ENCODE measurements at regions not wholly inside any gene's neighbourhood (a gene's known extent, or its start where the extent isn't known, plus 50 kb on each side); places are given as distances from the start of the nearest gene placed in this dataset.

DNA sequence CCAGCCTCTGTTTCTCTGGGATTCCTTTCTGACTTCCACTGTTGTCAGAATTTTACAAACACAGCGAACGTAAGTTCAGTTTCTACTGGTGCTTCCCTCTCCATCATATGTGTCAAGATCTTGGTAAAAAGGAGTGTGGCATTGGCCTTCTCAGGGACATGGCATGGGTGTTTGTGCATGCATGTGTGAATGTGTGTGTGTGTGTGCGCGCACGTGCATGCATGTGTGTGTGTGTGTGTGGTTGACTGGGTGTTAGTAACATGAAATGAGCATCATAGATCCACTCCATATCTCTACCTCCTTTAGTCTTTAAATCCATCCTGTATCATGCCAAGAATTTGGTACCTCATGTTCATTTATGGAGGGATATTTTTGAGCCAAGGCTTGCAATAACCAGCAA is 411.3 kb downstream of the NPHP4 start:
- ChIA-PET CTCF (no interaction called here), POLR2A (no interaction called here)

DNA sequence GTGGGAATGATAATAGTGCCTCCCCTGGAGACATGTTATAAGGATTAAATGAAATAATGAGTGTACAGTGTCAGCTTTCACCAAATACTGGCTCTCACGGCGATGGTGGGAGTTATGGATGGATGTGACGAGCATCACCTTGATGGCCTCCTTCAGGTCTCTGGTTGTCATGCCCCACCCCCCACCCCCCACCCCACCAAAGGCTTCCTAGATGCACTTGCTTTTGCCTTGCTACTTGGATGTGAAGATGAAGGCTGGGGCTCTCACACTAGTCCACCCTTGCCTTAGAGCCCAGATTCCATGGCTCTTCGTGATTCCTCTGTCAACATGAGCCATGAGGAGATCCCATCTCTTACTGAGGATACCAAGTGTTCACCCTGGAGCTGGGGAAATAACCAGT is 412.3 kb downstream of the NPHP4 start:
- ChIA-PET POLR2A (no interaction called here), CTCF (no interaction called here)

DNA sequence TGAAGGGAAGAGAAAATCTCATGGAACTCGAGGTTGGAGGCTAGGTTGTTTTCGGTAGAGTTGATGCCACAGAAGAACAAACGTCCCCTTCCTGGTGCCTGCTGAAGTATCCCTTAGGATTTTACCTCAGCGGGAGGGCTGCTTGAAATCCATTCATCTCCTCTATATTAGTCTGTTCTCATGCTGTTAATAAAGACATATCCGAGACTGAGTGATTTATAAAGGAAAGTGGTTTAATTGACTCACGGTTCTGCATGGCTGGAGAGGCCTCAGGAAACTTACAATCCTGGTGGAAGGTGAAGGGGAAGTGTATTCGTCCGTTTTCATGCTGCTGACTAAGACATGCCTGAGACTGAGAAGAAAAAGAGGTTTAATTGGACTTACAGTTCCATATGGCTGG is 413.5 kb downstream of the NPHP4 start:
- CTCF ChIA-PET = no interaction called here

DNA sequence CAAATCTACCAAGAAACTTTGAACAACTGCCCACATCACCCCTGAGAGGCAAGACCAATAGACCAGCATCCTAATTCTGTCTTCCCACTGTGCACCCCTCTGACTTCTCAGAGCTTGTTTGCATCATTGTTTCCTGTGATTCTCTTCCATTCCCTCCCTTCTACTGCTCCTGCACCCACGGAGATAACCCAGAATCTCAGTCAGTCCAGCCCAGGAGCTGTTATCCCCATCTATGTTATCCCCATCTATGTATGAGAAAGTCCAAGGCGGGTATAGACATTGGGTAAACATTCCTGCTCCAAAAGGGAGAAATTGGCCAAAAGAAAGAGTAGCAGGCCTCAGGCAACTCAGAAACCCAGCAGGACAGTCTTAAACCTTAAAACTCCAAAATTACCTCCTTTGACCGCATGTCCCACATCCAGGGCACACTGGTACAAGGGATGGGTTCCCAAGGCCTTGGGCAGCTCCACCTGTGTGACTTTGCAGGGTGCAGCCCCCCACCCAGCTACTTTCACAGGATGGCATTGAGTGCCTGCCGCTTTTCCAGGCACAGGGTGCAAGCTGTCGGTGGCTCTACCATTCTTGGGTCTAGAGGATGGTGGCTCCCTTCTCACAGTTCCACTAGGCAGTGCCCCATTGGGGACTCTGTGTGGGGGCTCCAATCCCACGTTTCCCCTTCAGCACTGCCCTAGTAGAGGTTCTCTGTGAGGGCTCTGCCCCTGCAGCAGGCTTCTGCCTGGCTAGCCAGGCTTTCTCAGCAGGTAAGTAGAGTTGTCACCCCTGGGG is 414.8 kb downstream of the NPHP4 start:
- CTCF ChIA-PET = no interaction called here
- POLR2A ChIA-PET = no interaction called here

More for the DNA sequence above, 413.5 kb downstream of the NPHP4 start:
- POLR2A ChIA-PET = no interaction called here

DNA sequence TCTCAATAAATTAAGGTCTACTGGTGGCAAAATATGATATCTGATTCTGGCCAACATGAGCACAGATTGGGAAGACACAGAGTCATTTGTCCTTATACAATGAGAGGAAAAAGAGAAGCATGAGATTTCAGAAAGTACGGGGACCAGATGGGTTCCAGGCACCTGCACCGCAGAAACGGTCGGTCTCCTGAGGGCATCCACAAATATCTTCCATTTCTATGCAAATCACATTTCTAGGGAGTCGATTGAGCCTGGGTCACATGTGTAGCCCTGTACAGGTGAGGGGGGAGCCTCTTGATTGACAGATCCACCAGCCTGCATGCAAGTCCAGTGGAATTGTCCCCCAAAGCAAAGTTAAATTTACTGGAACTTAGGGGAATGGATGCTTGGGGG is 415.6 kb downstream of the NPHP4 start:
- CTCF ChIA-PET = no interaction called here
- POLR2A ChIA-PET = no interaction called here

DNA sequence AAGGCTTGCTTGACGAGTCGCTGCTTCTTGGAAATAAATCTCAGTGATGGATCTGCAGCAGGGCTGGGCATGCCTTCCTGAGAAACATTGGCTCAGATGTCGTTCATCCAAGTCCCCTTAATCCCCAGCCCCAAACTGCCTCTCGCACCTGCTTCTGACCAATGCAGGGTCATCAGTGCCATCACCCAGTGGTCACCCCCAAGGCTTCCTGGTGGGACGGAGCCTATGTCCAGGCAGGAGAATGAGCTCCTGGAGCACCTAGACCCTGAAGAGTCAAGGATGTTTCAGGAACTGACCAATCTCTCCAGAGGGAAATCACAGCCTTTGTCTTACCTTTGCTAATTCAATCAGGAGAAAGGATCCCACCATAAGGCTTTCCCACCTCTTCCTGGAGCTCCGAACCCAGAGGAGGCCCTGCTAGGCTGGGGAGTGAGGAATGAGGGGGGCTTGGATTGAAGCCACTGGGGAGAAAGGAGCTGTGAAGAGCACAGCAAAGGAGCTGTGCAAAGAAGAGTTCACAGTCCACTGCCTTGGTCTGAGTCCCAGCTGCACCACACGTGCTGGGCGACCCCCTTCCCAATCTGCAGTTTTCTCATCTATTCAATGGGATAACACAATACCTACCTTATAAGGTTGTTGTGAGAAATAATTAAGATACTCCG is 416.1 kb downstream of the NPHP4 start:
- POLR2A ChIA-PET = no interaction called here
- CTCF ChIA-PET = no interaction called here

DNA sequence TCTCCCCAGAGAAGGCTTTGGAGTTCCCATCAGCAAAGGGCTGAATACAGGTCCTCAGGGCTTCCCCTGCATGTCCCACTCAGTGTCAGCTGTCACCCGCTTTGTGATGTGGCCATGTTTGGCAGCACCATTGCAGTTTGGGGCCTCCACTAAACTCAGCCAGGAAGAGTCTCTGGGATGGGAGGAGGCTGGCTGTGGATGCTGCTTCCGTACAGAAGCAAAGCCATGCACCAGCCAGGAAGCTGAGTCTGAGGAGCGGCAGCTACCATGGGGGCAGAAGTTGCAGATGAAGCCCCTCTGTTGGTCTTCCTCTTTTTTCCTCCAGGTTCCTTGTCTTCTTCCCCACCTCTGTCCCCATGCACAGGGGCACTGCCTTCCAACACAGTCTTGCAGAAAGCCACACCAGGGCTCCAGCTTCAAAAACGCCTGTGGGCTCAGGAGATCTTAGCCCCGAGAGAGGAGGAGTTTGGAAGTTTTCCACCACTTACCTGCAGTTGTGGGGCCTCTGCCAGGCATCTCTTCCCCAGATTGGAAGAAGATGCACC is 416.8 kb downstream of the NPHP4 start:
- CTCF ChIA-PET = no interaction called here
- POLR2A ChIA-PET = no interaction called here

DNA sequence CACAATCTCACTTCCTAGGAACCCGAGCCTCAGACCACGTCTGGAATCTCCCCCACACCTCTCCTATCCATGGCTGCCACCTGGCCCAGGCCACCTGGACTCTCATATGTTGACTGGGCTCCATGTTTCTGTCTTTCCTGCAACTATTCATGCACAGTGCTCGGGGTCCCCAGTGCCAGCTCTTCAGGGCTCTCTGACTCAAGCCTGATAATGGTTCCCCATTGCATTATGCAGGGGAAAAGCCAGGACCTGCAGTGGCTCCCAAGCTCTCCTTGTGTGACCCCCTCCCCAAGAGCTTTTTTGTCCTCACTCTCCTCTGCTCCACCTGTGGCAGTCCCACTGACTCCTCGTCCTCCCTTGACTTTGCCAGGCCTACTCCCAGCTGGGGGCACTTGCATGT is 417.6 kb downstream of the NPHP4 start:
- ChIA-PET POLR2A (no interaction called here), CTCF (no interaction called here)

DNA sequence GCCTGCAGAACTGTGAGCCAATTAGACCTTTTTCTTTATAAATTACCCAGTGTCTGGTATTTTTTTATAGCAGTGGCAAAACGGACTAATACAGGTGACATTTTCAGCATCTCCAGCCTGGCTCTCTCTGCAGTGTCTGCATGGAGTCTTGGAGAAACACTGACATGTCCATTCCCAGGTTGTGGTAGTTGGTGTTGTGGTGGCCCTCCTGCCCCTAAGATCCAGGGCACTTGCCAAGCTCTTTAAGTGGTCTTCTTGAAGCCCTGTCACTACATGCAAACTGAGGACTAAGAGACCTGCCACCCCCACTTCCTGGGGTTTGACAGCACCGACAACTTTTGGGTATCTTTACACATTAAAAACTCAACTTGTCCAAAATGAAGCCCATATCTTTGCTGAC is 419.4 kb downstream of the NPHP4 start:
- CTCF ChIA-PET = no interaction called here
- POLR2A ChIA-PET = no interaction called here

DNA sequence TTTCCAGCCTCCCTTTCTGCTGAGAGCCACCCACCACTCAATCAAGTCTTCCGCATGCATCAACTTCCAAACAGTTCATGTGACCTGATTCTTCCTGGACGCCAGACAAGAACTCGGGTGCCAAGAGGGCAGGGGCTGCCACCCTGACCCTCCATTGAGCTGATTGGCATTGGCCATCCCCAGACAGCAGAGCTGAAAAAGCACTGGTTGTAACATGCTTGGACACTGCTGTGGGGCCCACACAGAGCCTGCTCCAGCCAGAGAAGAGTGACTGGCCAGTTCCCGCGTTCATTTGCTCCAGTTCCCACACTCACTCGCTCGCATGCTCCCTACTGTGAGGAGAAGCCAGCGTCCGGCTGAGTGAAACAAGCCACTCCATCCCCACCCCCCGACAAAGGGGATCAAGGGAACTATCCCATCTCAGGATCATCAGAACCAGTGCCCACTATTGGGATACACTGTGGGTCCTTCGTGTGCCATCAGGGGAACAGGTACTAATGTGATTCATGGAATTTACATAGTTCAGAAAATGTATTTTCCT is 420.3 kb downstream of the NPHP4 start:
- ChIA-PET POLR2A (no interaction called here), CTCF (no interaction called here)

DNA sequence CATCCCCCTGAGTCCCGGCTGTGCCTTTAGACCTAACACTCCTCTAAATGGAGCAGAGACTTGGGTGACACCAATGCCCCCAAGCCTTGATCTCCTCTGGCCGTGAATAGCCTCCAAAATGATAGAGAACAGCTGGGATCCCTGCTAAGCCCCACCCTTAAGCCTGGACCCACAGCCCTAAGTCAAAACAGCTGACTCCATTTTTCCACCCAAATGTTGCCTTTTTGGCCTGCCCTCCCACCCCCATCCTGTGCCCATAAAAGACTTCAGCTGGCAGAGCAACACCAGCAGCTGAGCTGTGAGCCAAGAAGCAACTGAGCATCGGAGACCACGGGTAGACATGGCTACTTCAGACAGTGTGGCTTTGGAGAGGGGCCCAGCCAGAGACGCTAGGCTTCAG is 420.8 kb downstream of the NPHP4 start:
- ChIA-PET POLR2A (no interaction called here), CTCF (no interaction called here)

DNA sequence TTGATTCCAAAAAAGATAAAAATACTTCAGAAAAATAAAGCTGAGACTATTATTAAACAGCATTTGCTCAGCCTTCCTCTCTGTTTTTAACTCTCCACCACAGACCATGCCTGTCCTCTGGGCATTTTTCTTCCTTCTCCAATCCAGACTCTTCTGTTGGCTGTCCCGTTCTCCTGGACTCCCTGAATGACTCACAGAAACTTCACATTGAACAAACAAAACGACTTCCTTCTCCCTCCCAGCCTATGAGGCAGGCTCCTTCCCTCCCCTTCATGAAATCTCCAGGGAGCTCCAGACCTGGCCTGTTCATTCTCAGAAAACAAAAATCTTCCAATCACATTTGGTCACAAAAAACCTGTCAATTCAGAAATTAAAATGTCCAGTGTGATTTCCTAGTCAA is 421.3 kb downstream of the NPHP4 start:
- CTCF ChIA-PET = no interaction called here
- POLR2A ChIA-PET = no interaction called here

DNA sequence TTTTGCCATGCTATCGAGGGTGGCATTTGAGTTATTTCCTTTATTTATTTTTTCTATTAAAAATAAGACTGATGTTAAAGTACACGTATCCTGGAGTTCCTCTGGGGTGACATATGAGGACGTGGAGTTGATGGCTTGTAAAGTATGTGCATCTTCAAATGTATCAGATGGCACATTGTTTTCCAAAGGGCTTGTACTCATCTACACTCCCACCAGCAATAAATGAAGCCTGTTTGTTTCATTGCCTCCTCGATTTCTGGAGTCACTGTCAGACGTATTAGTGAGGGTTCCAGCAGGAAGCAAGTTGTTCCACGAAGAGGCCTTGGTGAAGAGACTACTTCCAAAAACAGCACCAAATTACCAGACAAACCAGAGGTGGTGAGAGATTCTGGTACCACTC is 423.9 kb downstream of the NPHP4 start:
- POLR2A ChIA-PET = no interaction called here
- CTCF ChIA-PET = no interaction called here

DNA sequence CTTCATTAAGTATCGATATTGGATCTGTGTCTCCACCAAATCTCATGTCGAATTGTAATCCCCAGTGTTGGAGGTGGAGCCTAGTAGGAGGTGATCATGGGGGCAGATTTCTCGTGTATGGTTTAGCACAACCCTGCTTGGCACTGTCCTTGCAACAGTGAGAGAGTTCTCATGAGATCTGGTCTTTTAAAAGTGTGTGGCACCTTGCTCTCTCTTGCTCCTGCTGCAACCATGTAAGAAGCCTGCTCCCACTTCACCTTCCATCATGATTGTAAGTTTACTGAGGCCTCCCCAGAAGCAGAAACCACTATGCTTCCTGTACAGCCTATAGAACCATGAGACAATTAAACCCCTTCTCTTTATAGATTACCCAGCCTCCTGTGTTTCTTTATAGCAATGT is 424.4 kb downstream of the NPHP4 start:
- CTCF ChIA-PET = no interaction called here
- POLR2A ChIA-PET = no interaction called here

DNA sequence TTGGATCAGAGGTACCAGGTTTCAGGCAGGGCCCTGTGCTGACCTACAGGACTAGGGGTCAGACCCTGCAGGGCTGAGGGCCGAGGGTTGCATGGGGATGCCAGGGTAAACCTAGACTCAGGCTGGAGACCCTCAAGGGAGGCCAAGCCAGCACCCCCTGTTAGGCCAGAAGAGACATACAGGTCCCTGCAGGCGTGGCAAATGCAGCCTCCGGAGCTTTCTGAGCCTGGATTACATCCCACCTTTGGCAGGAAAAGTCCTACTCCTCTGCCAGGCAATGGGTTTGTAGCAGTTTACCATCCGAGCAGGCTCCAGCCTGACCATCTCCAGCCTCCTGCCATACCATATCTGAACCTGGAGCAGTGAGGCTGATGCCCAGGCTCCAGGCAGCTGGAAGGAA is 425.3 kb downstream of the NPHP4 start:
- ChIA-PET CTCF (no interaction called here), POLR2A (no interaction called here)

DNA sequence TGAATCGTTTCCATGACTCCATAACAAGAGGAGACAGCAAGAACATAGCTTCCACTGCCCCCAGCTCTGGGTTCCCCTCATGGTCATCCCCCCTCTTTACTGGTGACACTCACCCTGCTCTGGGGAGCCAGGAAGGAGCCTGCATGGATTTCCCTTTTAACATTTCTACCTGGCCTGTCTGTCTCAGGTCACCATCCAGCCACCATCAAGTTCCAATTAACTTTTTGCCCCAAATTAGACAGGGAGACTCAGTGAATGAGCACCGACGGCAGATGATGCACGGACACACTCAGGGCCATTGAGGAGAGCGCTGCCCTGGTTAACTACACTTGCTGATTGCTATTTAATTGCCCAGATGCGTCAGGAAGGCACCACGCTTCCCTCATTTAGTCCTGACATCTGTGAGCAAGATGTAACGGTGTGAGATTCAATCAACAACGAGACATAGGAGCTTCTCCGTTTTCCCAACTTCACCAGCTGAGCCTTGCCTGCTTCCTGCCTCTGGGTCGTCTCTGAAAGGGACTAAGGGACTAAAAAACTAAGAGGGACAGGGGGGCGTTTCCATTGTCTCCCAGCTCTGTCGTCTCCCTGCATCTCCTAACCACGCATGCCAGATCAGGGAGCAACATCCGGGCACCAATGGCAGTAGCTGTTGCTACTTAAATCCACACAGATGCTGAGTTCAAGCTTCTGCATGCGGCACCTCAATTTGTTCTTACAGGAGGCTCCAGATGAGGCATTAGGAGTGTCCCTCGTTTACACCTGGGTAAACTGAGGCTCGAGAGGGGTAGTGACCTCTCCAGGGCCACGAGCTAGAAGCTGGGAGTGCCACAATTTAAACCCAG is 426.7 kb downstream of the NPHP4 start:
- POLR2A ChIA-PET = no interaction called here
- CTCF ChIA-PET = no interaction called here

DNA sequence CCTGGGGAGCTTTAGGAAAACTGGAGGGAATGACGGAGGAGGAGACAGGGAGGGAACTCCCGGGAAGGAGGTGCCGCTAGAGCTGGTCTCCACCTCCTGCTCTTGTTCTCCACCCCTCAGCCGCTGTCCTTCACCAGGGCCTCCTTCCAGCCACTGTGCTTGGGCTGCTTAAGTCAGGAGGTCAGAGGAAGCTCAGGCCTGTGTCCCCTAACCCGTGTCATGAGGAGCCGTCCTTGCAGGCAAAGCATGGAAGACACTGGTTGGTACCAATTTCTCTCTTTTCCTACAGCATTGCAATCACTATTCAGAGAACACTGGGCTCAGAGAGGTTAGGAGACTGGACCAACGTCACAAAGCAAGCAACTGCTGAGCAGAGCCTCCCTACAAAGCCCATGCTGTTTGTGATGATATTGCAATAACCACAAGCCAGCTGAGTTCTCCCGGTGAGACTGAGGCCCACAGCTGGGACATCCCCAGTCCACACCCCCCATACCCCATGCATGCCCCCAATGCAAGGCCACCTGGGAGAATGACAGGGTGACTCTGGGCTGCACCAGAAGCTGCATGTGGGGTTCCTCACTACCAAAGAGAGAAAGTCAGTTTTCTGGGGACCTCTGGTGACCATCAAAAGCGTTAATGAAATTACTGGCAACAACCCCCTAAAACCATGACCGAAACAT is 427.5 kb downstream of the NPHP4 start:
- POLR2A ChIA-PET = no interaction called here
- CTCF ChIA-PET = no interaction called here

DNA sequence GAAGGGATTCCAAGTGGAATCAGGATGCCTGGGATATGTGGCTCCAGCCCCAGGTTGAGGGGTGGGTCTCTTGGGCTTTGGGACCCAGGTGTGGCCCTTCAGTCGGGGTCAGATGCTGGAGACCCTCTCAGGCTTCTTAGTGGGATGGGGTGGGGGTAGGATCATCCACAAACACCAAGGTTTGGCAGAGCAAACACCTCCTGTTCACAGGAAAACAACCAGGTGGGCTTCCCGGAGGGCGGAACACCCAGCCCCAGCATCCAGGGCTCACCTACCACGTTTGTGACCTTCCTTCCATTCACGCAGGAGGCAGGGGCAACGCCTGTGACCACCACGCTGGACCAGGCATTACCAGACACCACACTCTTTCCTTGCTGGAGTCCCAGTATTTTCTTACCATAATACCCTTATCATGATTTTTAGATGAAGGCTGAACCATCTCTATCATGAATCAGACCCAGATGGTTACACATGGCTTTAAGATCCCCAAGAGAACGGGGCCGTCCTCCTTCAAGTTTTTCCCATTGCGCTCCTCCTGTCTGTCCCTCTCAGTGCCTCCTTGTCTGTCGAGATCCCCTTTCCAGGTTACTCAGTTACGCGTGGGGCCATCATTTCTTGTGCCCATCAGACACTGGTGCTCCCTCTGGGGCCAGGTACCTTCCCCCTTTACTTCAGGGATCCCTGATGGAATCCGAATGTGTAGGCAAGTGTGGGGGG is 428.2 kb downstream of the NPHP4 start:
- ChIA-PET CTCF (no interaction called here), POLR2A (no interaction called here)

DNA sequence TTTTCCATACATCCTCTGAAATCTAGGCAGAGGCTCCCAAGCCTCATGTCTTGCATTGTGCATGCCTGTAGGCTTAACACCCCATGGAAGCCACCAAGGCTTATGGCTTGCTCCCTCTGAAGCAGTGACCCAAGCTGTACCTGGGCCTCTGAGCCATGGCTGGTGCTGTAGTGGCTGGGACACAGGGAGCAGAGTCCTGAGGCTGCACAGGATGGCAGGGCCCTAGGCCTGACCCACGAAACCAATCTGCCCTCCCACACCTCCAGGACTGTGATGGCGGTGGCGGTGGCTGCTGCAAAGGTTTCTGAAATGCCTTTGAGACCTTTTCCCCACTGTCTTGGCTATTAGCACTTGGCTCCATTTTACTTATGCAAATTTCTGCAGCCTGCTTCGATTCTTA is 429.5 kb downstream of the NPHP4 start:
- CTCF ChIA-PET = no interaction called here
- POLR2A ChIA-PET = no interaction called here

DNA sequence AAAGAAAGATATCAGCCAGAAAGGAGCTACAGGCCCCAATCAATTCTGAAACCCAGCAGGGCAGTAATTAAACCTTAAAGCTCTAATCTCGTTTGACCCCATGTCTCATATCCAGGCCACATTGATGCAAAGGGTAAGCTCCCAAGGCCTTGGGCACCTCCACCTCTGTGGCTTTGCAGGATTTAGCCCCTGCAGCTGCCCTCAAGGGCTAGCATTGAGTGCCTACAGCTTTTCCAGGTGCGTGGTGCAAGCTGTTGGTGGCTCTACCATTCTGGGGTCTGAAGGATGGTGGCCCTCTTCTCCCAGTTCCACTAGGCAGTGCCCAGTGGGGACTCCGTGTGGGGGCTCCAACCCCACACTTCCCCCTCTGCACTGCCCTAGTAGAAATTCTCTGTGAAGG is 429.9 kb downstream of the NPHP4 start:
- ChIA-PET CTCF (no interaction called here), POLR2A (no interaction called here)

Measured in activated CD8-positive, alpha-beta memory T cell treated with anti-CD3 and anti-CD28 coated beads for 36 hours (primary cell).